Activated CD4-positive, alpha-beta T cell treated with anti-CD3 and anti-CD28 coated beads for 36 hours (primary cell): ENCODE measurements at regions not wholly inside any gene's neighbourhood (a gene's known extent, or its start where the extent isn't known, plus 50 kb on each side); places are given as distances from the start of the nearest gene placed in this dataset.

Source experiments
- ATAC-seq: fragments of 200-7000 bp; cut with Tn5 transposase; one replicate; pipeline ENCODE4 v1.10.0; 2021; ENCODE audit warnings: mild to moderate bottlenecking, moderate library complexity
- CTCF ChIA-PET: fragments of 350-600 bp; sonication (Branson Sonifier 250); formaldehyde crosslinking; loops from one replicate; lab custom pipeline; 2021; ENCODE audit warnings: antibody characterized with exemption; lab: Charles Lee
- POLR2A ChIA-PET: fragments of 350-600 bp; sonication (Branson Sonifier 250); formaldehyde crosslinking; loops from one replicate; lab custom pipeline; 2021; ENCODE audit warnings: antibody characterized with exemption, inconsistent platforms; lab: Charles Lee
- DNase-seq: peaks from one replicate; pipeline ENCODE4 v3.0.0-alpha.2; 2020
- H3K27ac Mint-ChIP-seq: one replicate; pipeline ENCODE4 v1.8.0; 2021; ENCODE audit warnings: mixed read lengths
- H3K27me3 Mint-ChIP-seq: one replicate; pipeline ENCODE4 v1.8.0; 2021; ENCODE audit warnings: mixed read lengths
- H3K36me3 Mint-ChIP-seq: one replicate; pipeline ENCODE4 v1.8.0; 2021; ENCODE audit warnings: low read depth, mixed read lengths
- H3K4me1 Mint-ChIP-seq: one replicate; pipeline ENCODE4 v1.8.0; 2021; ENCODE audit warnings: mixed read lengths
- H3K4me3 Mint-ChIP-seq: one replicate; pipeline ENCODE4 v1.8.0; 2021; ENCODE audit warnings: mild to moderate bottlenecking, moderate library complexity, mixed read lengths
- H3K9me3 Mint-ChIP-seq: one replicate; pipeline ENCODE4 v1.8.0; 2021; ENCODE audit warnings: low read depth, mixed read lengths
- intact Hi-C, 2 experiments: fragments of 100-400 bp; cut with DNase I in 1 of 2; cut with micrococcal nuclease in 1 of 2; formaldehyde crosslinking; loops; one replicate each; pipeline versions ENCODE4 v1.14.2 to v1.15.1; 2022 to 2024; cut with DNase I, micrococcal nuclease

DNA sequence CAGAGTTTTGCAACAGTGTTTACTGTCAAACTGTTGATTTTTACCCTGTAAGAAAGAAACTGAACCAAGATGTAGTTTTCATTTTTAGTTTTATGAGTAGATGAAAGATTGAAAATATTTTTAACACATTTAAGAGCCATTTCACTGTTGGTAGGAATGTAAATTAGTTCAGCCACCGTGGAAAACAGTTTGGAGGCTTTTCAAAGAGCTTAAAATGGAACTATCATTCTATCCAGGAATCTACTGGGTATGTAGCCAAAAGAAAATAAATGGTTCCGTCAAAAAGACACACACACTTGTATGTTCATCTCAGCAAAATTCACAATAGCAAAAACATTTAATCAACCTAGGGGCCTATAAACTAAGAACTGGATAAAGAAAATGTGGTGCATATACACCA, 729.8 kb upstream of the CDH7 start:
- no peaks in the 10 kb centered on the region for H3K27me3 Mint-ChIP-seq
- H3K9me3 Mint-ChIP-seq, result peaks cover 7% of the 10 kb centered on the region
- no peaks in the 10 kb centered on the region for H3K36me3 Mint-ChIP-seq
- no peak overlapping the region for H3K4me3 Mint-ChIP-seq
- no peak for ATAC-seq
- no peak for DNase-seq
- CTCF ChIA-PET, result no interaction called here
- H3K4me1 Mint-ChIP-seq, result no peaks in the 10 kb centered on the region
- intact Hi-C loops, result no loop called here
- no peak overlapping the region for H3K27ac Mint-ChIP-seq
- POLR2A ChIA-PET, result no interaction called here

GRCh38 chr18:65018184-65018583, 732.6 kb upstream of the CDH7 start:
- Mint-ChIP-seq H3K9me3 (peaks cover 13% of the 10 kb centered on the region), H3K4me3 (no peak overlapping the region), H3K27me3 (no peaks in the 10 kb centered on the region), H3K36me3 (no peaks in the 10 kb centered on the region), H3K27ac (no peak overlapping the region), H3K4me1 (no peaks in the 10 kb centered on the region)
- DNase-seq (no peak), ATAC-seq (no peak)
- POLR2A ChIA-PET, result no interaction called here
- intact Hi-C loops, result no loop called here
- CTCF ChIA-PET, result interaction anchor here (1.1 kb wide), 1 partner anchor 34 kb away, joined by 3 read pairs; no protein-coding TSS in a partner anchor

GRCh38 chr18:65017372-65017760, 733.4 kb upstream of the CDH7 start:
- intact Hi-C loops, result no loop called here
- no peaks in the 10 kb centered on the region for H3K36me3 Mint-ChIP-seq
- CTCF ChIA-PET, result no interaction called here
- H3K27me3 Mint-ChIP-seq, result no peaks in the 10 kb centered on the region
- no peak overlapping the region for H3K4me3 Mint-ChIP-seq
- POLR2A ChIA-PET, result no interaction called here
- no peak for ATAC-seq
- no peaks in the 10 kb centered on the region for H3K4me1 Mint-ChIP-seq
- no peak overlapping the region for H3K27ac Mint-ChIP-seq
- no peak for DNase-seq
- H3K9me3 Mint-ChIP-seq, result peaks cover 15% of the 10 kb centered on the region

DNA sequence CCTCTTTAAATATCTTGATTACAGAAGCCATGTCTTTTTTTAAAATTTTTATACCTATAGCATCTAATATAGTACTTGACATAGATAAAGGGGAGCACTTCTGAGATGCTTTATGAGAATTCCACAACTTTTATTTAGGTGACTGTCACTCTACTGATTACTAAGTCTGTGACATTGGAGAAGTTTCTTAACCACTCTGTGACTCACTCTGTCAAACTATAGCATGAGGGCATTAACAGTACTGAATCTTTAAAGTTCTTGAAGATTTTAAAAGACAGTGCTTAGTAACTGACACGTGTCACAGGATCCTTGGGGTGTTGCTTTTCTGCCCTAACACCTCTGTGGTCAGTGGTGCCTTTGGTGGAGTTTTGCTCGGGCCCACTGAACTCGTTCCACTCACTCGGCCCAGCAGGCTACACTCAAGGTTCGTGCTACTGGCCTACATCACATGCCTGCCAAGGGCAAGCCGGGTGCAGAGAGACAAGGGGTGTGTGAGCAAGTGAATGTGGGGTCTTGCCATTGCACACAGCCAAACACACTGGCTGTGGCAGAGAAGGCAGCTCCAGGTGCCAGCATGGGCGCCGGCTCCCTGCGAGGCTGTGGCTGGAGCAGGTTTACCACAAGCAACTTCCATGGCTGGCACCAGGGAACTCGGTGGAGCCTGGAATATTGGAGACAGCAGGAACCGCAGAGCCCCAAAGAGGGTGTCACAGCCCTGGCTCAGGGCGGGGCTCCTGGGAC, 734.0 kb upstream of the CDH7 start:
- Mint-ChIP-seq H3K27ac (no peak overlapping the region), H3K27me3 (no peaks in the 10 kb centered on the region), H3K4me3 (no peak overlapping the region), H3K9me3 (peaks cover 20% of the 10 kb centered on the region), H3K36me3 (no peaks in the 10 kb centered on the region), H3K4me1 (no peaks in the 10 kb centered on the region)
- ATAC-seq (no peak), DNase-seq (no peak)
- CTCF ChIA-PET, result no interaction called here
- POLR2A ChIA-PET, result no interaction called here
- intact Hi-C loops, result no loop called here

GRCh38 chr18:64994370-64994769, 756.4 kb upstream of the CDH7 start:
- Mint-ChIP-seq H3K4me1 (no peaks in the 10 kb centered on the region), H3K27ac (no peak overlapping the region), H3K9me3 (no peaks in the 10 kb centered on the region), H3K4me3 (no peak overlapping the region), H3K27me3 (no peaks in the 10 kb centered on the region), H3K36me3 (no peaks in the 10 kb centered on the region)
- ATAC-seq (no peak), DNase-seq (no peak)
- intact Hi-C loops, result no loop called here
- ChIA-PET POLR2A (no interaction called here), CTCF (no interaction called here)

DNA sequence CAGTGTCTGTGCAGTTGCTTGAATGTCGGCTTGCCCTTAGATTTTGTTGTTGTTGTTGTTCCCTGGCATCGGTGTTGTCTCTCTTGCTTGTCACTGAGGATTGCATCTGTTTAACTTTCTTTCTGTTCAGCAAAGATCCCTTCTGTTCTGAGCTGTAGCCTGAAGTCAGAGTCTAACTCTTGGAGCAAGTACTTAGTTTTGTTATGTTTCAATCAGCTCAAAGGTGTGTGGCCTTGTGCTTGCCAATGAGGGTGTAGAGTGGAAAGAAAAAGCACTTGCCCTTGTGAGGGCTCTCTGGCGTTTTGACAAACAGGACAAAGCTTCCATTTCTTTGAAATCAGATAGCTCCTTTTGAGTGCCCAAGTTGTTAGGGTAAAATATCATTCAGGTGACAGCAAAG, 757.1 kb upstream of the CDH7 start:
- Mint-ChIP-seq H3K36me3 (no peaks in the 10 kb centered on the region), H3K4me3 (no peak overlapping the region), H3K9me3 (peaks cover 2% of the 10 kb centered on the region), H3K4me1 (no peaks in the 10 kb centered on the region), H3K27me3 (no peaks in the 10 kb centered on the region), H3K27ac (no peak overlapping the region)
- ATAC-seq, result no peak
- DNase-seq, result no peak
- ChIA-PET CTCF (no interaction called here), POLR2A (no interaction called here)
- intact Hi-C loops, result no loop called here

DNA sequence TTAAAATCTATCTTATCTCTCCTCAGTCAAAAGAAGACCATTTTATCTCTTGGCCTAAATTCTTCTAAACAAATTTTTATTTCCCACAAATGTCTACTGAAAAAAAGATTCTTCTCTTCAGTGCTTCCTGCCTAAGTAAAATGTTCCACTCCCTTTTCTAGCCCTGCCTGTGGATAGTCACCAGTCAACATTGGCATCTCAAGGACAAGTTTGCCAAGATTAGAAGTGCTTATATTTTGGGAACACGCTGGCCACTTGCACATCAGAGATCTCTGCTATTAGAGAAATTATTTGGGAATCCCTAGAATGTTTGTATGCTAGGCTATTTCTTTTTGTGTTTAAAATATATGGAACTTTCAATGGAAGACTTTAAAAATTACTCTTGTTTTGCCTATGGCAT, 758.2 kb upstream of the CDH7 start:
- ChIA-PET POLR2A (no interaction called here), CTCF (no interaction called here)
- peaks cover 2% of the 10 kb centered on the region for H3K9me3 Mint-ChIP-seq
- H3K27ac Mint-ChIP-seq, result no peak overlapping the region
- H3K4me1 Mint-ChIP-seq, result no peaks in the 10 kb centered on the region
- no peaks in the 10 kb centered on the region for H3K36me3 Mint-ChIP-seq
- no peak overlapping the region for H3K4me3 Mint-ChIP-seq
- no peak for DNase-seq
- no peak for ATAC-seq
- no peaks in the 10 kb centered on the region for H3K27me3 Mint-ChIP-seq
- intact Hi-C loops, result no loop called here

- POLR2A ChIA-PET, result no interaction called here
- H3K4me1 Mint-ChIP-seq, result no peaks in the 10 kb centered on the region
- no peak for ATAC-seq
These were observed 759.7 kb upstream of the CDH7 start for GRCh38 chr18:64991102-64991501.

GRCh38 chr18:64986906-64987495, 763.8 kb upstream of the CDH7 start:
- no peak for ATAC-seq
- Mint-ChIP-seq H3K9me3 (peaks cover 2% of the 10 kb centered on the region), H3K36me3 (no peaks in the 10 kb centered on the region), H3K27me3 (no peaks in the 10 kb centered on the region), H3K27ac (no peak overlapping the region), H3K4me1 (no peaks in the 10 kb centered on the region), H3K4me3 (no peak overlapping the region)
- no peak for DNase-seq
- POLR2A ChIA-PET, result no interaction called here
- CTCF ChIA-PET, result interaction anchor here (0.6 kb wide), 1 partner anchor 8 kb away, joined by 3 read pairs; no protein-coding TSS in a partner anchor
- intact Hi-C loops, result no loop called here

More at GRCh38 chr18:64991102-64991501, 759.7 kb upstream of the CDH7 start:
- H3K4me3 Mint-ChIP-seq, result no peak overlapping the region
- H3K9me3 Mint-ChIP-seq, result peaks cover 2% of the 10 kb centered on the region
- no peaks in the 10 kb centered on the region for H3K36me3 Mint-ChIP-seq
- intact Hi-C loops, result no loop called here
- no peak for DNase-seq
- CTCF ChIA-PET, result interaction anchor here (1.2 kb wide), 1 partner anchor 12 kb away, joined by 3 read pairs; no protein-coding TSS in a partner anchor
- no peaks in the 10 kb centered on the region for H3K27me3 Mint-ChIP-seq
- H3K27ac Mint-ChIP-seq, result no peak overlapping the region

- no peak for ATAC-seq
- Mint-ChIP-seq H3K36me3 (no peaks in the 10 kb centered on the region), H3K4me3 (no peak overlapping the region), H3K27me3 (no peaks in the 10 kb centered on the region), H3K9me3 (peaks cover under 1% of the 10 kb centered on the region), H3K27ac (no peak overlapping the region), H3K4me1 (no peaks in the 10 kb centered on the region)
- no peak for DNase-seq
- intact Hi-C loops, result no loop called here
- ChIA-PET POLR2A (interaction anchor here (0.6 kb wide), 1 partner anchor 207 kb away, joined by 3 read pairs; no protein-coding TSS in a partner anchor), CTCF (interaction anchor here (0.5 kb wide), 1 partner anchor 836 kb away, joined by 3 read pairs; no protein-coding TSS in a partner anchor)
These were observed 767.1 kb upstream of the CDH7 start for GRCh38 chr18:64983497-64984238.

DNA sequence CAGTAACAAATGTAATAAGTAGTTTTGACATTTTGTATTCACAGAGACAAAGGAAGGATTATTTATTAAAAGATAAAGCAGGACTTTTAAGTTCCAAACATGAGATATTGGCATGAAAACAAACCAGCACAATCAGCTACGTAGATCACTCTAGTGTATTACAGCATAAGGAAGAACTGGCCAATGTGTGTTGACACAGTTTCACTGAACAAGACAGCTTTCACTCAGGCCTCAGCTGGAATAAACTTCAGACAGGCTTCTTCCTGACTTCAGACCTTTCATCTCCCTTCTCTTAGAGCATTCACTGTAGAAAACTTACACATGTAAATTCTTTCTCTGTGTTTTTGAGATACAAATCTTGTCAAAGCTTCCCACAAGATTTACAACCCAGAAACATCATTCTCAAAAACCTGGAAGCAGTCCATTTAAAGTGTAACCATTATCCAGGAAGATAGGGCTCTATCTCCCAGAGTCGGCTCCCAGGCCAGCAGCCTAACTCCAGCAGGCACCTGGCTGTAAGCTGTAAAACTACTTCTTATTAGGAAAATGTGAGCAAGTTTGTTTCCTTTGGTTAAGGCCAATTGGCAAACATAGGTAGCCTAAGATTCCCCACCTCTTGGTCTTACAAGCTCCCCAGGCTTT, 768.3 kb upstream of the CDH7 start:
- no peaks in the 10 kb centered on the region for H3K4me1 Mint-ChIP-seq
- DNase-seq (no peak), ATAC-seq (no peak)
- H3K27ac Mint-ChIP-seq, result no peak overlapping the region
- H3K36me3 Mint-ChIP-seq, result no peaks in the 10 kb centered on the region
- no peak overlapping the region for H3K4me3 Mint-ChIP-seq
- POLR2A ChIA-PET, result no interaction called here
- intact Hi-C loops, result no loop called here
- CTCF ChIA-PET, result no interaction called here
- peaks cover 4% of the 10 kb centered on the region for H3K9me3 Mint-ChIP-seq
- H3K27me3 Mint-ChIP-seq, result no peaks in the 10 kb centered on the region
